Activated CD8-positive, alpha-beta T cell treated with anti-CD3 and anti-CD28 coated beads for 36 hours (primary cell): ENCODE measurements at regions not wholly inside any gene's neighbourhood (a gene's known extent, or its start where the extent isn't known, plus 50 kb on each side); places are given as distances from the start of the nearest gene placed in this dataset.

Source experiments
- ATAC-seq: fragments of 200-7000 bp; cut with Tn5 transposase; one replicate; pipeline ENCODE4 v1.10.0; 2021; ENCODE audit warnings: mild to moderate bottlenecking, moderate library complexity
- CTCF ChIA-PET: fragments of 350-600 bp; sonication (Branson Sonifier 250); formaldehyde crosslinking; loops from one replicate; lab custom pipeline; 2021; ENCODE audit warnings: antibody characterized with exemption; lab: Charles Lee
- POLR2A ChIA-PET: fragments of 350-600 bp; sonication (Branson Sonifier 250); formaldehyde crosslinking; loops from one replicate; lab custom pipeline; 2021; ENCODE audit warnings: antibody characterized with exemption; lab: Charles Lee
- DNase-seq: peaks from one replicate; pipeline ENCODE4 v3.0.0-alpha.2; 2020
- H3K27ac Mint-ChIP-seq: one replicate; pipeline ENCODE4 v1.8.0; 2021; ENCODE audit warnings: mild to moderate bottlenecking, mixed read lengths
- H3K27me3 Mint-ChIP-seq: one replicate; pipeline ENCODE4 v1.8.0; 2021; ENCODE audit warnings: mixed read lengths
- H3K36me3 Mint-ChIP-seq: one replicate; pipeline ENCODE4 v1.8.0; 2021; ENCODE audit warnings: low read depth, mixed read lengths
- H3K4me1 Mint-ChIP-seq: one replicate; pipeline ENCODE4 v1.8.0; 2021; ENCODE audit warnings: low read depth, mixed read lengths
- H3K4me3 Mint-ChIP-seq: one replicate; pipeline ENCODE4 v1.8.0; 2021; ENCODE audit warnings: mild to moderate bottlenecking, moderate library complexity, mixed read lengths
- H3K9me3 Mint-ChIP-seq: one replicate; pipeline ENCODE4 v1.8.0; 2021; ENCODE audit warnings: mixed read lengths
- CTCF ChIP-seq: fragments of 200-600 bp; IDR thresholded peaks from one replicate; pipeline ENCODE4 v1.8.0; 2022; ENCODE audit warnings: antibody characterized with exemption, mild to moderate bottlenecking
- intact Hi-C: fragments of 100-400 bp; cut with micrococcal nuclease; formaldehyde crosslinking; loops from one replicate; pipeline ENCODE4 v1.10.0; 2022

DNA sequence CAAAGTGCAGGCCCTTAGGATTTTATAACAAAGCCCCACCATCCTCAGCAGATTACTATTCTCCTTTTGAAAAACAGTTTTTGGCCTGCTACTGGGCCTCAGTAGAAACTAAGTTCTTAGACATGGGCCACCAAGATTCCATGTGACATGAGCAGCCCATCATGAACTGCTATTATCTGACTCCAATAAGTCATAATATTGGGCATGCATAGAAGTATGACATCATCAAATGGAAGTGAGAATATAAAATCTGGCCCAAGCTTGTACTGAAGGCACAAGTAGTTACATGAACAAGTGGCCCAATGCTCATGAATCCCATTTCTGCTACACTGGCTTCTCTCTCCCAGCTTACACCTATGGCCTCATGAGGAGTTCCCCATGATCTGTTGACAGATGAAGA, 404.8 kb downstream of the EPHA5 start:
- H3K36me3 Mint-ChIP-seq = no peaks in the 10 kb centered on the region
- H3K4me1 Mint-ChIP-seq = no peaks in the 10 kb centered on the region
- ATAC-seq (no peak), DNase-seq (no peak)
- intact Hi-C loops = no loop called here
- ChIA-PET POLR2A (no interaction called here), CTCF (no interaction called here)
- H3K4me3 Mint-ChIP-seq = no peak overlapping the region
- H3K9me3 Mint-ChIP-seq = peaks cover 9% of the 10 kb centered on the region
- no peak for TF ChIP-seq CTCF
- no peak overlapping the region for H3K27ac Mint-ChIP-seq
- no peaks in the 10 kb centered on the region for H3K27me3 Mint-ChIP-seq

GRCh38 chr4:65259296-65259695, 411.0 kb downstream of the EPHA5 start:
- no peaks in the 10 kb centered on the region for H3K4me1 Mint-ChIP-seq
- POLR2A ChIA-PET = no interaction called here
- DNase-seq = no peak

DNA sequence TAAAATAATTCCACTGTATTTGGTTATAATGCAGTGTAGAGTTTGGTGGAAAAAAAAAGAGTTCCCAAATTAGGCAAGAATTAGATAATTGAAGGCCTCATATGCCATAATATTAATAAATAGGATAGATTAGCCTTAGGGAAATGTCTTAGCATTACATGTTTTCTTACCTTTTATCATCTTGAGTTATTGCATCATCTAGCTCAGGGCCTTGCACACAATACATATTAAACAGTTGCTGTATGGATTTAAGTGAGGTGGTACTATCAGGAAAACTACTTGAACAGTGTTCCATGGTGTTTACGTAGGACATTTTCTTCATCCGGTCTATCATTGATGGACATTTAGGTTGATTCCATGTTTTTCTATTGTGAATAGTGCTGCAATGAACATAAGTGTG, 419.4 kb downstream of the EPHA5 start:
- intact Hi-C loops = no loop called here
- no peak for TF ChIP-seq CTCF
- ChIA-PET POLR2A (no interaction called here), CTCF (interaction anchor here (0.6 kb wide), 1 partner anchor 535 kb away, joined by 3 read pairs; no protein-coding TSS in a partner anchor)
- no peak overlapping the region for H3K4me3 Mint-ChIP-seq
- no peaks in the 10 kb centered on the region for H3K27me3 Mint-ChIP-seq
- H3K36me3 Mint-ChIP-seq = no peaks in the 10 kb centered on the region
- DNase-seq (no peak), ATAC-seq (no peak)
- no peaks in the 10 kb centered on the region for H3K4me1 Mint-ChIP-seq
- H3K9me3 Mint-ChIP-seq = peaks cover 2% of the 10 kb centered on the region
- H3K27ac Mint-ChIP-seq = no peak overlapping the region

More at GRCh38 chr4:65259296-65259695, 411.0 kb downstream of the EPHA5 start:
- intact Hi-C loops = no loop called here
- TF ChIP-seq CTCF = no peak
- no peak for ATAC-seq
- Mint-ChIP-seq H3K27ac (no peak overlapping the region), H3K4me3 (no peak overlapping the region), H3K36me3 (no peaks in the 10 kb centered on the region), H3K9me3 (no peaks in the 10 kb centered on the region), H3K27me3 (no peaks in the 10 kb centered on the region)
- CTCF ChIA-PET = no interaction called here

GRCh38 chr4:65249111-65249510, 421.2 kb downstream of the EPHA5 start:
- Mint-ChIP-seq H3K4me1 (no peaks in the 10 kb centered on the region), H3K27me3 (no peaks in the 10 kb centered on the region), H3K4me3 (no peak overlapping the region), H3K9me3 (peaks cover 2% of the 10 kb centered on the region), H3K27ac (no peak overlapping the region), H3K36me3 (no peaks in the 10 kb centered on the region)
- intact Hi-C loops = no loop called here
- no peak for TF ChIP-seq CTCF
- ChIA-PET CTCF (no interaction called here), POLR2A (no interaction called here)
- ATAC-seq = no peak
- DNase-seq = no peak

GRCh38 chr4:65242156-65242846, 428.0 kb downstream of the EPHA5 start:
- no peaks in the 10 kb centered on the region for H3K36me3 Mint-ChIP-seq
- DNase-seq (no peak), ATAC-seq (no peak)
- H3K4me3 Mint-ChIP-seq = no peak overlapping the region
- peaks cover 4% of the 10 kb centered on the region for H3K9me3 Mint-ChIP-seq
- POLR2A ChIA-PET = no interaction called here
- CTCF ChIA-PET = no interaction called here
- no peak for TF ChIP-seq CTCF
- no peak overlapping the region for H3K27ac Mint-ChIP-seq
- no peaks in the 10 kb centered on the region for H3K27me3 Mint-ChIP-seq
- intact Hi-C loops = no loop called here
- no peaks in the 10 kb centered on the region for H3K4me1 Mint-ChIP-seq
